HEK293 (cell line): ENCODE measurements at regions not wholly inside any gene's neighbourhood (a gene's known extent, or its start where the extent isn't known, plus 50 kb on each side); places are given as distances from the start of the nearest gene placed in this dataset.

ENCODE experiments used
- CTCF ChIA-PET: fragments of 350-600 bp; formaldehyde crosslinking; extraction: SDS; loops from one replicate; lab custom pipeline; 2021; ENCODE audit warnings: antibody characterized with exemption; lab: Yijun Ruan, JAX
- POLR2A ChIA-PET: fragments of 300-600 bp; formaldehyde crosslinking; extraction: SDS; loops from one replicate; lab custom pipeline; 2020; ENCODE audit warnings: antibody characterized with exemption, inconsistent platforms; lab: Yijun Ruan, JAX
- H3K27ac ChIP-seq: fragments of 200-500 bp; sonication (Bioruptor generic); 2 replicates; pipeline ENCODE4 v1.5.1; 2014; ENCODE audit warnings: low read depth, low read length, control low read depth, inconsistent platforms; ENCODE audit errors: extremely low read depth
- H3K36me3 ChIP-seq, 2 experiments: fragments of 200-500 bp in 1 of 2; sonication (Bioruptor generic) in 1 of 2; 1 replicate in 1 of 2; 2 replicates in 1 of 2; pipeline ENCODE4 v1.5.1; 2014 to 2017; ENCODE audit warnings: inconsistent platforms in 2 of 2, low read length in 2 of 2; ENCODE audit not compliant: control insufficient read depth in 2 of 2, insufficient read depth in 1 of 2
- H3K4me1 ChIP-seq: fragments of 200-500 bp; sonication (Bioruptor generic); 2 replicates; pipeline ENCODE4 v1.5.1; 2014; ENCODE audit warnings: mild to moderate bottlenecking, low read length, inconsistent platforms; ENCODE audit not compliant: control insufficient read depth, insufficient read depth
- H3K4me3 ChIP-seq: 2 replicates; pipeline ENCODE4 v1.5.1; 2011; ENCODE audit warnings: low read depth, mild to moderate bottlenecking, control low read depth, low read length, moderate library complexity
- H3K9me3 ChIP-seq: fragments of 200-500 bp; sonication (Bioruptor generic); 2 replicates; pipeline ENCODE4 v1.5.1; 2014; ENCODE audit warnings: low read depth, low read length, inconsistent platforms; ENCODE audit not compliant: control insufficient read depth, insufficient read depth
- AEBP2 ChIP-seq: fragments of 450-650 bp; formaldehyde crosslinking; IDR thresholded peaks from 2 replicates; pipeline ENCODE4 v1.5.1; 2016; ENCODE audit warnings: missing biosample characterization, missing genetic modification characterization, borderline replicate concordance
- GLI4 ChIP-seq: fragments of 450-650 bp; formaldehyde crosslinking; IDR thresholded peaks from 2 replicates; pipeline ENCODE4 v1.5.1; 2016; ENCODE audit warnings: missing biosample characterization, missing genetic modification characterization
- GLIS1 ChIP-seq: fragments of 450-650 bp; formaldehyde crosslinking; IDR thresholded peaks from 2 replicates; pipeline ENCODE4 v1.5.1; 2016; ENCODE audit warnings: missing biosample characterization, missing genetic modification characterization
- OVOL3 ChIP-seq: fragments of 450-650 bp; formaldehyde crosslinking; IDR thresholded peaks from 2 replicates; pipeline ENCODE4 v1.5.1; 2016; ENCODE audit warnings: missing biosample characterization, missing genetic modification characterization
- PRDM1 ChIP-seq: fragments of 450-650 bp; formaldehyde crosslinking; IDR thresholded peaks from 2 replicates; pipeline ENCODE4; 2016; ENCODE audit warnings: missing biosample characterization, missing genetic modification characterization
- PRDM10 ChIP-seq: fragments of 450-650 bp; formaldehyde crosslinking; IDR thresholded peaks from 2 replicates; pipeline ENCODE4 v1.5.1; 2016; ENCODE audit warnings: missing biosample characterization, missing genetic modification characterization
- SCRT1 ChIP-seq: fragments of 450-650 bp; formaldehyde crosslinking; IDR thresholded peaks from 2 replicates; pipeline ENCODE4 v1.5.1; 2016; ENCODE audit warnings: missing biosample characterization, missing genetic modification characterization, borderline replicate concordance
- ZBTB20 ChIP-seq: fragments of 450-650 bp; formaldehyde crosslinking; IDR thresholded peaks from 2 replicates; pipeline ENCODE4 v1.5.1; 2016; ENCODE audit warnings: missing biosample characterization, missing genetic modification characterization
- ZEB2 ChIP-seq: fragments of 450-650 bp; formaldehyde crosslinking; IDR thresholded peaks from 2 replicates; pipeline ENCODE4 v1.5.1; 2016; ENCODE audit warnings: missing biosample characterization, missing genetic modification characterization
- ZNF112 ChIP-seq: fragments of 450-650 bp; formaldehyde crosslinking; IDR thresholded peaks from 2 replicates; pipeline ENCODE4 v1.5.0; 2017; ENCODE audit warnings: missing biosample characterization, missing genetic modification characterization
- ZNF114 ChIP-seq: fragments of 450-650 bp; formaldehyde crosslinking; IDR thresholded peaks from 2 replicates; pipeline ENCODE4 v1.5.0; 2017; ENCODE audit warnings: missing biosample characterization, missing genetic modification characterization
- ZNF138 ChIP-seq: fragments of 450-650 bp; formaldehyde crosslinking; IDR thresholded peaks from 2 replicates; pipeline ENCODE4 v1.5.1; 2016; ENCODE audit warnings: missing biosample characterization, missing genetic modification characterization, borderline replicate concordance
- ZNF146 ChIP-seq: fragments of 450-650 bp; formaldehyde crosslinking; IDR thresholded peaks from 2 replicates; pipeline ENCODE4 v1.5.1; 2016; ENCODE audit warnings: missing biosample characterization, missing genetic modification characterization
- ZNF221 ChIP-seq: fragments of 450-650 bp; formaldehyde crosslinking; IDR thresholded peaks from 2 replicates; pipeline ENCODE4 v1.5.1; 2017; ENCODE audit warnings: missing biosample characterization, missing genetic modification characterization, borderline replicate concordance
- ZNF239 ChIP-seq: fragments of 450-650 bp; formaldehyde crosslinking; IDR thresholded peaks from 2 replicates; pipeline ENCODE4 v1.5.1; 2016; ENCODE audit warnings: missing biosample characterization, missing genetic modification characterization
- ZNF292 ChIP-seq: fragments of 450-650 bp; formaldehyde crosslinking; IDR thresholded peaks from 2 replicates; pipeline ENCODE4 v1.5.1; 2016; ENCODE audit warnings: low read depth, missing biosample characterization, missing genetic modification characterization, borderline replicate concordance
- ZNF560 ChIP-seq: fragments of 450-650 bp; formaldehyde crosslinking; IDR thresholded peaks from 2 replicates; pipeline ENCODE4 v1.5.1; 2017; ENCODE audit warnings: missing biosample characterization, missing genetic modification characterization, borderline replicate concordance
- ZNF621 ChIP-seq: fragments of 450-650 bp; formaldehyde crosslinking; IDR thresholded peaks from 2 replicates; pipeline ENCODE4 v1.5.1; 2017; ENCODE audit warnings: missing biosample characterization, missing genetic modification characterization
- ZNF639 ChIP-seq: fragments of 450-650 bp; formaldehyde crosslinking; IDR thresholded peaks from 2 replicates; pipeline ENCODE4 v1.5.1; 2016; ENCODE audit warnings: missing biosample characterization, missing genetic modification characterization
- ZNF747 ChIP-seq: fragments of 450-650 bp; formaldehyde crosslinking; IDR thresholded peaks from 2 replicates; pipeline ENCODE4 v1.5.1; 2016; ENCODE audit warnings: missing biosample characterization, missing genetic modification characterization
- ZNF792 ChIP-seq: fragments of 450-650 bp; formaldehyde crosslinking; IDR thresholded peaks from 2 replicates; pipeline ENCODE4 v1.5.1; 2016; ENCODE audit warnings: missing biosample characterization, missing genetic modification characterization
- TF ChIP-seq, protein P1 (sequence below): fragments of 450-650 bp; formaldehyde crosslinking; IDR thresholded peaks from 2 replicates; pipeline ENCODE4 v1.5.1; 2017; ENCODE audit warnings: missing biosample characterization, missing genetic modification characterization
- TF ChIP-seq, protein P2 (sequence below): IDR thresholded peaks from 2 replicates; pipeline ENCODE4 v1.6.1; 2011; ENCODE audit warnings: mild to moderate bottlenecking, low read depth, low read length, borderline replicate concordance
- TF ChIP-seq, protein P3 (sequence below): fragments of 450-650 bp; formaldehyde crosslinking; optimal IDR thresholded peaks from 2 replicates; pipeline ENCODE3; 2016; ENCODE audit warnings: missing biosample characterization, mild to moderate bottlenecking, missing genetic modification characterization
- TF ChIP-seq, protein P4 (sequence below): sonication (generic); formaldehyde crosslinking; IDR thresholded peaks from 2 replicates; pipeline ENCODE4 v1.8.1; 2022; ENCODE audit warnings: mild to moderate bottlenecking, moderate library complexity, missing genetic modification reagents

DNA sequence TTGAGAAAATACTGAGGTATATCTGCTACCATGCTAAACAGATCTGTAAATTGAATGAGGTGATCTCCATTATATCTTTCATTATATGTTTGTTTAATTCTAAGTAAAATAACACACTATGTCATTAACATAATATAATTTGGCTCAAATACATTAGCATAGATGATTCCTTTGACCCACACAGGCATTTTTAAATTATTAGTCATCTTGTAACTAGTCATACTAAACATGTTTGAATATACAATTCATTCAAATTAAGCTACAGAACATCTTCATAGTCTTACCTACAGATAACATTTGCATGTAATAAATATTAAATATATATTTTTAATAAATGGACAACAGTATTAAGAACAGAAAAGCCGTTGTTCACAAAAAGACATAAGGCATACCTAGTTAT lies 52.7 kb upstream of the KYNU start:
- Histone ChIP-seq H3K4me1 (no peaks in the 10 kb centered on the region), H3K4me3 (no peak overlapping the region), H3K36me3 (no peaks in the 10 kb centered on the region), H3K27ac (no peak overlapping the region), H3K9me3 (no peaks in the 10 kb centered on the region)
- TF ChIP-seq ZNF146, result no peak
- TF ChIP-seq SCRT1, result no peak
- no peak for TF ChIP-seq ZNF221 (tag by site-specific recombination)
- TF ChIP-seq OVOL3 (tag by site-specific recombination), result no peak
- no peak for TF ChIP-seq ZBTB20 (tag by site-specific recombination)
- no peak for TF ChIP-seq ZNF114 (tag by site-specific recombination)
- TF ChIP-seq PRDM10 (tag by site-specific recombination), result no peak
- no peak for TF ChIP-seq ZNF292
- TF ChIP-seq, protein P1, sequence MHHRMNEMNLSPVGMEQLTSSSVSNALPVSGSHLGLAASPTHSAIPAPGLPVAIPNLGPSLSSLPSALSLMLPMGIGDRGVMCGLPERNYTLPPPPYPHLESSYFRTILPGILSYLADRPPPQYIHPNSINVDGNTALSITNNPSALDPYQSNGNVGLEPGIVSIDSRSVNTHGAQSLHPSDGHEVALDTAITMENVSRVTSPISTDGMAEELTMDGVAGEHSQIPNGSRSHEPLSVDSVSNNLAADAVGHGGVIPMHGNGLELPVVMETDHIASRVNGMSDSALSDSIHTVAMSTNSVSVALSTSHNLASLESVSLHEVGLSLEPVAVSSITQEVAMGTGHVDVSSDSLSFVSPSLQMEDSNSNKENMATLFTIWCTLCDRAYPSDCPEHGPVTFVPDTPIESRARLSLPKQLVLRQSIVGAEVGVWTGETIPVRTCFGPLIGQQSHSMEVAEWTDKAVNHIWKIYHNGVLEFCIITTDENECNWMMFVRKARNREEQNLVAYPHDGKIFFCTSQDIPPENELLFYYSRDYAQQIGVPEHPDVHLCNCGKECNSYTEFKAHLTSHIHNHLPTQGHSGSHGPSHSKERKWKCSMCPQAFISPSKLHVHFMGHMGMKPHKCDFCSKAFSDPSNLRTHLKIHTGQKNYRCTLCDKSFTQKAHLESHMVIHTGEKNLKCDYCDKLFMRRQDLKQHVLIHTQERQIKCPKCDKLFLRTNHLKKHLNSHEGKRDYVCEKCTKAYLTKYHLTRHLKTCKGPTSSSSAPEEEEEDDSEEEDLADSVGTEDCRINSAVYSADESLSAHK (tag by site-specific recombination), result no peak
- no peak for TF ChIP-seq ZNF138 (tag by site-specific recombination)
- TF ChIP-seq, protein P2, sequence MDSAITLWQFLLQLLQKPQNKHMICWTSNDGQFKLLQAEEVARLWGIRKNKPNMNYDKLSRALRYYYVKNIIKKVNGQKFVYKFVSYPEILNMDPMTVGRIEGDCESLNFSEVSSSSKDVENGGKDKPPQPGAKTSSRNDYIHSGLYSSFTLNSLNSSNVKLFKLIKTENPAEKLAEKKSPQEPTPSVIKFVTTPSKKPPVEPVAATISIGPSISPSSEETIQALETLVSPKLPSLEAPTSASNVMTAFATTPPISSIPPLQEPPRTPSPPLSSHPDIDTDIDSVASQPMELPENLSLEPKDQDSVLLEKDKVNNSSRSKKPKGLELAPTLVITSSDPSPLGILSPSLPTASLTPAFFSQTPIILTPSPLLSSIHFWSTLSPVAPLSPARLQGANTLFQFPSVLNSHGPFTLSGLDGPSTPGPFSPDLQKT, result no peak
- no peak for TF ChIP-seq GLI4
- no peak for TF ChIP-seq ZNF792 (tag by site-specific recombination)
- no peak for TF ChIP-seq GLIS1 (tag by site-specific recombination)
- TF ChIP-seq, protein P3, sequence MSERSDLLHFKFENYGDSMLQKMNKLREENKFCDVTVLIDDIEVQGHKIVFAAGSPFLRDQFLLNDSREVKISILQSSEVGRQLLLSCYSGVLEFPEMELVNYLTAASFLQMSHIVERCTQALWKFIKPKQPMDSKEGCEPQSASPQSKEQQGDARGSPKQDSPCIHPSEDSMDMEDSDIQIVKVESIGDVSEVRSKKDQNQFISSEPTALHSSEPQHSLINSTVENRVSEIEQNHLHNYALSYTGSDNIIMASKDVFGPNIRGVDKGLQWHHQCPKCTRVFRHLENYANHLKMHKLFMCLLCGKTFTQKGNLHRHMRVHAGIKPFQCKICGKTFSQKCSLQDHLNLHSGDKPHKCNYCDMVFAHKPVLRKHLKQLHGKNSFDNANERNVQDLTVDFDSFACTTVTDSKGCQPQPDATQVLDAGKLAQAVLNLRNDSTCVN (tag by site-specific recombination), result no peak
- TF ChIP-seq PRDM1, result no peak
- no peak for TF ChIP-seq ZNF639
- ChIA-PET CTCF (interaction anchor here (0.7 to 1.0 kb wide), 2 partner anchors 113 to 150 kb away, joined by 3 to 6 read pairs; no protein-coding TSS in a partner anchor), POLR2A (no interaction called here)

DNA sequence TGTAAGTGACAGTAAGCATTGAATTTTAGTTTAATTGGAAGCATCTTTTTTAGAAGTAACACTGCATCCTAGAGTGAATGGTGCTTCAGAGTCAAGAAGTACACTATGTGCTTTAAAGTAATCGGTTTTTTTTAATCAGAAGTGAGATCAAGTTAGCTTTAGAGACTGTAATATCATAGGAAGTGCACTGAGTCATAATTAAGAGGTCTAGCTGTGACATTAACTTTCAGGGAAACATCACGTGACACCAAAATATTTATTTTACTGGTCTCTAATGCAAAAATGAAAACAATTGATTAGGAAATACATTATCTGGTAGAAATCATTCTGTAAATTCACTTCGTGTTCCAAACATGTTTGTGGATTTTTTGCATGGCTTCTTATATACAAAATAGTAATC lies 55.3 kb upstream of the KYNU start:
- H3K4me3 ChIP-seq, result no peak overlapping the region
- no peaks in the 10 kb centered on the region for H3K9me3 ChIP-seq
- CTCF ChIA-PET, result interaction anchor here (0.6 kb wide), 1 partner anchor 81 kb away, joined by 3 read pairs; no protein-coding TSS in a partner anchor
- no peaks in the 10 kb centered on the region for H3K4me1 ChIP-seq
- H3K27ac ChIP-seq, result no peak overlapping the region
- POLR2A ChIA-PET, result no interaction called here
- H3K36me3 ChIP-seq, result no peaks in the 10 kb centered on the region
- no peak for TF ChIP-seq ZEB2 (tag by site-specific recombination)
- no peak for TF ChIP-seq ZNF621 (tag by site-specific recombination)
- no peak for TF ChIP-seq ZNF112 (tag by site-specific recombination)
- TF ChIP-seq ZNF747, result no peak
- TF ChIP-seq ZNF239, result no peak
- no peak for TF ChIP-seq ZNF560
- TF ChIP-seq, protein P4, sequence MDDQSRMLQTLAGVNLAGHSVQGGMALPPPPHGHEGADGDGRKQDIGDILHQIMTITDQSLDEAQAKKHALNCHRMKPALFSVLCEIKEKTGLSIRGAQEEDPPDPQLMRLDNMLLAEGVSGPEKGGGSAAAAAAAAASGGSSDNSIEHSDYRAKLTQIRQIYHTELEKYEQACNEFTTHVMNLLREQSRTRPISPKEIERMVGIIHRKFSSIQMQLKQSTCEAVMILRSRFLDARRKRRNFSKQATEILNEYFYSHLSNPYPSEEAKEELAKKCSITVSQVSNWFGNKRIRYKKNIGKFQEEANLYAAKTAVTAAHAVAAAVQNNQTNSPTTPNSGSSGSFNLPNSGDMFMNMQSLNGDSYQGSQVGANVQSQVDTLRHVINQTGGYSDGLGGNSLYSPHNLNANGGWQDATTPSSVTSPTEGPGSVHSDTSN (CRISPR knock-in tag), result no peak
- no peak for TF ChIP-seq AEBP2 (tag by site-specific recombination)
